IPS-18c (cell line): ENCODE measurements at regions not wholly inside any gene's neighbourhood (a gene's known extent, or its start where the extent isn't known, plus 50 kb on each side); places are given as distances from the start of the nearest gene placed in this dataset.

Source experiments
- H3K4me3 ChIP-seq: 2 replicates; pipeline ENCODE4 v1.7.0; 2013; ENCODE audit warnings: low read depth, mild to moderate bottlenecking, low read length, moderate library complexity; ENCODE audit not compliant: insufficient read depth
- H3K9me3 ChIP-seq: one replicate; pipeline ENCODE4 v1.6.1; 2013; ENCODE audit warnings: mild to moderate bottlenecking, low read length, moderate library complexity; ENCODE audit not compliant: control insufficient read depth, insufficient read depth

DNA sequence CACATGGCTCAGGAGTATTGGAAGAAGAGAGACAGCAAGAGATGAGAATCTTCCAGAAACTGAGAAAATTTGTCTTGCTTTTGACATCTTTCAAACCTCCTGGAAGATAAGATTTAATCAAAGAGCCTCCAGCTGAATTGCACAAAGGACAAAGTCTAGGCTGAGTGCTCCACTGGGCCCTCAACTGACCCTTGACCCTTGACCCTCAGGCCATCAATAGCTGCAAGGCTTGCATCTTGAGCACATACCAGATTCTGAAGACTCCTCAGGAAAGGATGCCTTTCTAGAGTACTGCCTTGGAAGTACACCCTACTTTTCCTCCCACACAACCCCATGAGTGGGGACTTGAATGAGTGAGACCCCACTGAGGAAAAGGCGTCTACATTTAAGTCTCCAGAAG, 1125.5 kb downstream of the BCL11A start:
- no peaks in the 10 kb centered on the region for H3K9me3 ChIP-seq
- H3K4me3 ChIP-seq = no peak overlapping the region

DNA sequence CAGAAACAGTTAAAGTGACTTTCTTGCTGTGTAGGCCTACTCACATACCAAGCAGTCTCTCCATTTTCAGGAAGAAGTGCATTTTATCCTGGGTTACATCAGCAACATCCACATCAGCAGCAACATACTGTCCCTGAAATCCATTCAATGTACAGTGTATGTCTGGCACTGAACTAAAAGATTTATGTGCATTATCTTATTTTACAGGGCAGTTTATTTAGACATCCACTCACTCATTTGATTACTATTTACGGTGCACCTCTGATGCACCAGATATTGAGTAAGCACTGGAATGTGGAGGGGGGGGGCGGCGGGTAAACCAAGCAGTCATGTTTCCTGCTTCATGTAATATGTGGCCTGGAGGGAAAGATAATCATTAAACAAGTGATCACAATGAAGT, 1128.2 kb downstream of the BCL11A start:
- Histone ChIP-seq H3K9me3 (no peaks in the 10 kb centered on the region), H3K4me3 (no peak overlapping the region)

GRCh38 chr2:59413751-59414570, 1139.5 kb downstream of the BCL11A start:
- Histone ChIP-seq H3K4me3 (no peak overlapping the region), H3K9me3 (no peaks in the 10 kb centered on the region)

GRCh38 chr2:59399126-59399525, 1154.3 kb downstream of the BCL11A start:
- no peaks in the 10 kb centered on the region for H3K9me3 ChIP-seq
- H3K4me3 ChIP-seq = no peak overlapping the region

GRCh38 chr2:59398081-59398480, 1155.4 kb downstream of the BCL11A start:
- Histone ChIP-seq H3K9me3 (no peaks in the 10 kb centered on the region), H3K4me3 (no peak overlapping the region)

- no peaks in the 10 kb centered on the region for H3K9me3 ChIP-seq
Measured at GRCh38 chr2:59395119-59395518, 1154.0 kb upstream of the FANCL start.

DNA sequence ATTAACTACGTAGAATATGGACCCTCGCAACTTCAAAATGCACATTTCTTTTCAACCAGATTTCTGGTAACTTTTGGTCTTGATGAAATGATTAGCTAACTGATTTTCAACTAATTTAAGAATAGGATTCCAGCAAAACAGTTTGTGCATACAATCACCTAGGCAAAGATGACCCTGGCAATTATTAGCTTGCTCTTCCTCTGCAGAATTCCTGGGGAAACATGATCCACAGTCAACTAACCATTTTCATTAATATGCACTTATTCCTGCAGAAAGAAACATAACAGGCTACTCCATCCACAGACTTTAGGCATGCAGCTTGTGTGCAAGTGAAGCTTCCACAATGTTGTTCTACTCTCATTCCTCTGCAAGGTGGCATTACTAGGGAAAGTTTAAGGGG, 1150.8 kb upstream of the FANCL start:
- Histone ChIP-seq H3K9me3 (no peaks in the 10 kb centered on the region), H3K4me3 (no peak overlapping the region)

More at GRCh38 chr2:59395119-59395518, 1154.0 kb upstream of the FANCL start:
- no peak overlapping the region for H3K4me3 ChIP-seq

GRCh38 chr2:59390581-59390980, 1149.5 kb upstream of the FANCL start:
- H3K9me3 ChIP-seq = no peaks in the 10 kb centered on the region
- no peak overlapping the region for H3K4me3 ChIP-seq

GRCh38 chr2:59389240-59389639, 1148.1 kb upstream of the FANCL start:
- Histone ChIP-seq H3K9me3 (no peaks in the 10 kb centered on the region), H3K4me3 (no peak overlapping the region)

DNA sequence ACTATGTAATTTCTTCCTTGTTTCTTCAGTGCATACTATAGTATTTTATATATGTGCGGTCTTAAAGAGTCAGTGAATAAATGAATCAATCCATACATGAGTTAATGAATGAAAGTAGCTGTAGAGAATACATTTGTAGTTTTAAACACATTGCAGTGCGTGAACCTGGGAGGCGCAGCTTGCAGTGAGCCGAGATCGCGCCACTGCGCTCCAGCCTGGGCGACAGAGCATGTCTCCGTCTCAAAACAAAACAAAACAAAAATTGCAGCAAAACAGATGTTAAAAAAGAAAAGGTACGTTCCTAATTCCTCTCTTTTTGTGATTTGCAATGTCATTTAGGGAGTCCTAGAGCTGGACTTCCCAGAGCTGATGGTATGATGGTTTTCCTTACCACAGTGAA, 1144.8 kb upstream of the FANCL start:
- no peaks in the 10 kb centered on the region for H3K9me3 ChIP-seq
- H3K4me3 ChIP-seq = no peak overlapping the region

GRCh38 chr2:59383473-59383872, 1142.3 kb upstream of the FANCL start:
- H3K4me3 ChIP-seq = no peak overlapping the region

DNA sequence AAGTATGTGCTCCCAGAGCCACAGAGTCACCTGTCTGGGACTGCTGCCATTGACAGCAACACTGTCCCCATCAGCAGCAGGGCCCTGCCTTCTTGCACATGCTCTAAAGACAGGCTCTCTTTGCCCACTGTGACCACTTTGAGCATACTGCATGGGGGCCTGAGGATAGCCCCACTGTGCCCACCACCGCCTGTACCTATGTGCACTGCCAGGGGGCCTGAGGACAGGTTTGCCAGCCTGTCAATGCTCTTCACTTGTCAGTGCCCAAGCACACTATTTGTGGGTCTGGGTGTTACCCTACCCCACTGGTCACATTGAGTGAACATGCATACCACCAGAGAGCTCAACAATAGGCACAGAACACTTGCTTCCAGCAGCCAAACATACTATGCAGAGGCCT, 1137.0 kb upstream of the FANCL start:
- no peak overlapping the region for H3K4me3 ChIP-seq
- no peaks in the 10 kb centered on the region for H3K9me3 ChIP-seq

More at GRCh38 chr2:59383473-59383872, 1142.3 kb upstream of the FANCL start:
- H3K9me3 ChIP-seq = no peaks in the 10 kb centered on the region

- H3K4me3 ChIP-seq = no peak overlapping the region
- no peaks in the 10 kb centered on the region for H3K9me3 ChIP-seq
Measured at GRCh38 chr2:59366288-59366687, 1125.2 kb upstream of the FANCL start.

DNA sequence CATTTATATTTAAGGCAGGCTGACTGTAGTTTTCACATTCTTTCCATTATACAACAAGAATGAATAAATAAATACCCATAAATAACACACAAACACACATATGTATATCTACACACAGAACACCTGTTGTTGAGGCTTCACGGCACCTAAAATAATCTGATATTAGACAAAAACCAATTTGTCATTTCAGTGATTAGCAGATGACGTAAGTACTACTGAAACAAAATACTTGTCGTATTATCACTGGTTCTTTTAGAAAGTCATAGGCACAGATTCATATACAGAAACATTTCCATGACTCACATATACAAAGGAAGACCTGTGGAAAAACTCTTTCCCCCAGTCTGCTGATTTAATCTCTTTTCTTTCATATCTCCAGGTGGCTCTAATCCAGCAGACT, 1113.4 kb upstream of the FANCL start:
- Histone ChIP-seq H3K9me3 (no peaks in the 10 kb centered on the region), H3K4me3 (no peak overlapping the region)

GRCh38 chr2:59353306-59353921, 1112.3 kb upstream of the FANCL start:
- no peaks in the 10 kb centered on the region for H3K9me3 ChIP-seq
- no peak overlapping the region for H3K4me3 ChIP-seq

DNA sequence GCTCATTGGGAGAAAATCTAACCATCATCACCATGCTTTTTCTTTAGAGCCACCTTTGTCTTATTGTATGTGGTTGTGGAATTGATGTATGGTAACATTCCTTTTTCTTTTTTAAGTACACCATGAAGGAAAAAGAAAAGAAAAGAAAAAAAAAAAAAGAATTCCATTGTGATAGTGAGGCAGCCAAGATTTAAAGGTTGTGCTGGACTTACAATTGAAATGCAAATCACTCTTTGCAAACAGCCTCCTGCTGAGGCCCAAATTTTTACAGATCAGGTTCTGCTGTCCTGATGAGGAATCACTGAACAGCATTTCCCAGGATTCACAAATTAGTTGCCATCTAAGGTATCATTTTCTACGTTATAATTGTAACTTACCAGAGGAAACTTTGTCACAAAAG, 1101.0 kb upstream of the FANCL start:
- Histone ChIP-seq H3K4me3 (no peak overlapping the region), H3K9me3 (peaks cover 2% of the 10 kb centered on the region)

DNA sequence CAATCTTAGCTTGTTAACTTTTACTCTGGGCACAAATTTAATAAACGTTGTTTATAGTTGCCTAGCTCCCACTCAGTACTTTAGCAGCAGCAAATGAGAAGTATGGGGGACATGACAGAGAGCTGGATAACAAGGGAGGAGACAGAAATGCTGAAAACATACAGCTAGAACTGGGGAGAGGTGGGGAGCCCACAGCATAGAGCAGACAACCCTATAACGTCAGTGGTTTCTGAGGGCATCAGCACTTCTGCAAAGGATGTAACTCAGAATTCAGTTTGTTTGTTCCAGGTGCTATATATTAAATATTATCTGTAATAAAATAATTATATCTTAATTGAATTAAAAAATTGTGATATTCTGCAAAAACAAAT, 1098.7 kb upstream of the FANCL start:
- H3K9me3 ChIP-seq = peaks cover 2% of the 10 kb centered on the region
- H3K4me3 ChIP-seq = no peak overlapping the region

- peaks cover 2% of the 10 kb centered on the region for H3K9me3 ChIP-seq
- H3K4me3 ChIP-seq = no peak overlapping the region
Measured at GRCh38 chr2:59339121-59339836, 1098.2 kb upstream of the FANCL start.
